ENCODE measurements at regions not wholly inside any gene's neighbourhood (a gene's known extent, or its start where the extent isn't known, plus 50 kb on each side); places are given as distances from the start of the nearest gene placed in this dataset.

DNA sequence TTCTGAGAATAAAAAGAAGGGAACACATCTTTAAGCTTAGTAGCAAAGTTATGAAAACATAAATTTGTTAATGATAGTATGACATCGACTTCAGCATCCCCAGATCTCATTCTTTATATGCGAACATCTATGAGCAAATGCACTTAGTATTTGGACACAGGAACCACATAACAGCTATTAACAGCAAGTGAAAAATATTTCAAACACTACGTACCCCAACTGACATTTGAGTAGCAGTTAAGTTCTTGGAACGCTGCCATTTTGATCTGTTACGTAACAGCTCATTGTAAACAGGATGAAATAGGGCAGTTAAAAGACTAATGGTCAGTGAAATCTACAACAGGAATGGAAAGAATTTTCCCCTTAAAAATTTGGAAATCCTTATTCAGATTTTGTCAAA, 428.9 kb downstream of the TNS3 start:
- FAIRE-seq, result no peak
- DNase-seq (ENCODE audit: insufficient read length, low spot score), result no peak
- no peak for TF ChIP-seq PAX5 (IDR thresholded peaks at IDR 0.05; ENCODE audit: insufficient read depth, low read length, severe bottlenecking)
- TF ChIP-seq POU2F2 (IDR thresholded peaks at IDR 0.05; ENCODE audit: low read depth, low read length), result no peak
- TF ChIP-seq SPI1 (IDR thresholded peaks at IDR 0.05; ENCODE audit: low read depth, low read length), result no peak
- TF ChIP-seq POLR2A (IDR thresholded peaks at IDR 0.05; ENCODE audit: low read depth, low read length), result no peak
- TF ChIP-seq TAF1 (IDR thresholded peaks at IDR 0.05; ENCODE audit: low read depth, low read length), result no peak
- TF ChIP-seq POLR2AphosphoS5 (IDR thresholded peaks at IDR 0.05; ENCODE audit: low read depth, low read length), result no peak

DNA sequence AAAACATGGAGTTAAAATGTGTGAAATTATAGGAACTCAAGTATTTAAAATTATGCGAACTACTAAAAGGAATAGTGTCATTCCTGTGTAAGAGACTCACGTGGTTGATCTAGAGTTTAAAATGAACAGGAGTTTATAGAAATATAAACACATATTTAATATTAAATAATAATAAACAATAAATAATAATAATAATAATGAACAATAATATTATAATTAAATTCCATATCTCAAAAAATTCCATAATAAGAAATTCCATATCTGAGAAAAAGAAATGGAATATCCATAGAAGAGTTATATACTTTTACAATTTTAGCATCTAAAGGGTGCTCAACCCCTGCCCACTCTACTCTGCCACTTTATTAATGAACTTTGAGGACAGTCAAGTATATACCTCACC, 429.6 kb downstream of the TNS3 start:
- no peak for DNase-seq (ENCODE audit: insufficient read length, low spot score)
- TF ChIP-seq SPI1 (IDR thresholded peaks at IDR 0.05; ENCODE audit: low read depth, low read length) (no peak), POLR2A (IDR thresholded peaks at IDR 0.05; ENCODE audit: low read depth, low read length) (no peak), POLR2AphosphoS5 (IDR thresholded peaks at IDR 0.05; ENCODE audit: low read depth, low read length) (no peak), TAF1 (IDR thresholded peaks at IDR 0.05; ENCODE audit: low read depth, low read length) (no peak), PAX5 (IDR thresholded peaks at IDR 0.05; ENCODE audit: insufficient read depth, low read length, severe bottlenecking) (no peak), POU2F2 (IDR thresholded peaks at IDR 0.05; ENCODE audit: low read depth, low read length) (no peak)
- FAIRE-seq, result no peak

DNA sequence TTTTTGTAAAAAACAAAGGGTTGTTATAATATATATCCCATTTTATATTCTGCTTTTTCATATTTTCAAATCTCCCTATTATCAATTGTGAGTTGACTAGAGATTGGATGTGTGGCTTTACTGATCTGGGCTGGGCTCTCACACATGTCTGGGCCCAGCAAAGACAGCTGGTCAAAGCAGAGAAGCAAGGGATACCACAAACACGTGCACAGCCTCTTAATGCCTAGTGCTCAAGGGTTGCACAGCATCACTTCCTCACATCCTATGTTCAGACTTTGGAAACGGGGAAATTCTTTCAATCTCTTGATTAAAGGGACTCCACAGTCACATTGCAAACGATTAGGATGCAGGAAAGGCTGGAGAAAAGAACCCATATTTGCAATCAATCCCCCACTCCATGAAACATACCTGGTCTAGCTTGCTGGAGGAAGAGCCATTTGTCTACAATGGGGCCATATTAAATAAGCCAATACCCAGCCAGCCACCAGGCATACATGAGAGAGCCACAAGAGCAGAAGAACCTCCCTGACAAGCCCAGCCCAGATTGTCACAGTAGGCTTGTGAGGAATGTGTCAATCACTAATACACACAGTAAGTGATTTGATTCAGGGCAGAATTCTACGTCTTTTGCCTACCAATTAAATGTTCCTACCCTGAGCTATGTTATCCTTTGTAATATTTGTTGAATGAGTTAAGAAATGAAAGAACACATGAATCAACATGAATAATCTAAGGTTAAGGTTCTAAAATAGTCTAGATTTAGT, 431.2 kb downstream of the TNS3 start:
- no peak for DNase-seq (ENCODE audit: insufficient read length, low spot score)
- no peak for TF ChIP-seq PAX5 (IDR thresholded peaks at IDR 0.05; ENCODE audit: insufficient read depth, low read length, severe bottlenecking)
- FAIRE-seq, result no peak

DNA sequence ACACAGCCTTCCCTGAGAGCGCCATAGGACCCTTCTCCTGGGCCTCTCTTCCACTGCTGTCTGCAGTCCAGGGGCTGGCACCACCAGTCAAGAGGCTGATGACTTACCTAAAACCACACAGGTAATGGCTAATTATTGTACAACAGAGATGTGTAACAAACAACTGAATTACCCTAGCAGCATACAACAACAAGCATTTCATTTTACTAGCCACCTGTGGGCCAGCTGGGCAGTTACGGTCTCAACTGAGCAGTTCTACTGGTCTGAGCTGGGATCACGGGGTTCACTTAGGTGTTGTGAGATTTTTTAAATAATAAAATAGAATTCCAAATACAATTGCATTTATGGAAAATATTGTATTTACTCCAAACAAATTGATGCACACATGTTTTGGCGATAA, 431.9 kb downstream of the TNS3 start:
- DNase-seq (ENCODE audit: insufficient read length, low spot score) (no peak), FAIRE-seq (no peak)
- TF ChIP-seq TAF1 (IDR thresholded peaks at IDR 0.05; ENCODE audit: low read depth, low read length), result no peak
- TF ChIP-seq POU2F2 (IDR thresholded peaks at IDR 0.05; ENCODE audit: low read depth, low read length), result no peak
- TF ChIP-seq SPI1 (IDR thresholded peaks at IDR 0.05; ENCODE audit: low read depth, low read length), result no peak
- no peak for TF ChIP-seq POLR2AphosphoS5 (IDR thresholded peaks at IDR 0.05; ENCODE audit: low read depth, low read length)
- TF ChIP-seq POLR2A (IDR thresholded peaks at IDR 0.05; ENCODE audit: low read depth, low read length), result no peak
- TF ChIP-seq PAX5 (IDR thresholded peaks at IDR 0.05; ENCODE audit: insufficient read depth, low read length, severe bottlenecking), result no peak

DNA sequence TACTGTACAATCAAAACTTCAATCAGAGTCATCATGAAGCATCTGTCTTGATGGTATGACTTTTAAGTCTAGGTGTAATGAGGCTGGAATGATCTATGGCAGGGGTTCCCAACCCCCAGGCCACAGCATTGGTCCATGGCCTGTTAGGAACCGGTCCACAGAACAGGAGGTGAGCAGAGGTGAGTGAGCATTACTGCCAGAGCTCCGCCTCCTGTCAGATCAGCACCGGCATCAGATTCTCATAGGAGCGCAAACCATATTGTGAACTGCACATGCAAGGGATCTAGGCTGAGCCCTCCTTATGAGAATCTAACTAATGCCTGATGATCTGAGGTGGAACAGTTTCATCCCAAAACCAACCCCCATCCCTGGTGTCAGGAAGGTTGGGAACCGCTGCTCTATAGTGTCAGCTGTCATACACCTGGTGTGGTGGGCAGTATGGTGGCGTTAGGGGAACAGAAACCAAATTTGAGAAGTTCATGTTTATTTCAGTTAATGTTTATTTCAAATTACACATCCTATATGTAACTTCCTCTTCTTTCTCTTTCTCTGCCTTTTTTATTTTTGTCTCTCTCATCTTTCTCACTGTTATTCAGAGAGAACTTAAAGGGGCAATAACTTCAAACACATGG, 432.6 kb downstream of the TNS3 start:
- DNase-seq (ENCODE audit: insufficient read length, low spot score), result no peak
- TF ChIP-seq TAF1 (IDR thresholded peaks at IDR 0.05; ENCODE audit: low read depth, low read length) (no peak), SPI1 (IDR thresholded peaks at IDR 0.05; ENCODE audit: low read depth, low read length) (no peak), POLR2AphosphoS5 (IDR thresholded peaks at IDR 0.05; ENCODE audit: low read depth, low read length) (no peak), POLR2A (IDR thresholded peaks at IDR 0.05; ENCODE audit: low read depth, low read length) (no peak), POU2F2 (IDR thresholded peaks at IDR 0.05; ENCODE audit: low read depth, low read length) (no peak), PAX5 (IDR thresholded peaks at IDR 0.05; ENCODE audit: insufficient read depth, low read length, severe bottlenecking) (no peak)
- no peak for FAIRE-seq

DNA sequence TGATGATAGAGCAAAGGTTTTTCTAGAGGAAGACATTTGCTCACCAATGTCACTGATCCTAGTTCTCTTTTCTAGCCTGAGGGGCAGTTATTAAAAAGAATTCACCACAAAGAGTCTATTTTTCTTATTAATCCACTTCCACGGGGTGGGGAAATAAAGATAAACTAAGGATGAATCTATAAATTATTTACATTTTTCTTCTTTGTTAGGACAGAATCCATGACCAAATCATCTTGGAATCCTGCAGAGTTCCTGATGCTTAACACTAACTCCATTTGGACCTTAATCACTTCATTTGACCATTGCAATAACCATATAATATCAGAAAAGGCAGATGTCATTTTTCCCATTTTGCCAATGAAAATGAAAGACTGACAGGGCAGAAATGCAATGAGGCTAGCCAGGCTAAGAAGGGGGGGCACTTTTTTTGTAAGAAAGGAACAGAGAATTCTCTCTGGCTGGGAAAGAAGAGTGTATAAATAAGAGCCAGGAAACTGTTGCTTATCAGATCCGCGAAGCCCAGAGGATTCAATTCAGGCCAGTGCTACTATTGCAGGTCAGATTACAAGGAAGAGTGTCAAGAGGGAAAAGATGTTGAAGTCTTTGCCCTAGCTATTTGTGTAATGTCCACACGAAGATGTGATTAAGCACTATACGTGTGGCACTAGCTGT, 433.2 kb downstream of the TNS3 start:
- FAIRE-seq (no peak), DNase-seq (ENCODE audit: insufficient read length, low spot score) (no peak)
- TF ChIP-seq SPI1 (IDR thresholded peaks at IDR 0.05; ENCODE audit: low read depth, low read length) (no peak), POU2F2 (IDR thresholded peaks at IDR 0.05; ENCODE audit: low read depth, low read length) (no peak), TAF1 (IDR thresholded peaks at IDR 0.05; ENCODE audit: low read depth, low read length) (no peak), PAX5 (IDR thresholded peaks at IDR 0.05; ENCODE audit: insufficient read depth, low read length, severe bottlenecking) (no peak), POLR2AphosphoS5 (IDR thresholded peaks at IDR 0.05; ENCODE audit: low read depth, low read length) (no peak), POLR2A (IDR thresholded peaks at IDR 0.05; ENCODE audit: low read depth, low read length) (no peak)

DNA sequence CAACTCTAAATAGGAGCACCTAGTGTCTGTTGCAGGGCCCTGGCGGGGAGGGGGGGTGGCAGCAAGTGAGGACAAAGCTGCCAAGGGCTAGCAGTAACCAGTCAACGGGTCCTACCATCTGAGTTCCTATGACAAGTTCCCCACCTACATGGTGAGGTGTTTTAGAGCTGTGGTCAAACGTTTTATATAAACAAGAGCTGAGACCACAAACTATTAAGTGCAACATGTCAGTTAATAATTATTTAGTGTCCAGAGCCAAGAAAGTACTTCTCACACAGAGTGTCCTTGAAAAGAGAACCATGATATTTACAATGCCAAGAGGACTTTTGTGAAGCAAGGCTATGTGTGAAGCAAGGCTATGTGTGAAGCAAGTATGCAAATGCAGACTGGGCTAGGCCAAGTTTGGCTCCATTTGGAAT, 434.7 kb downstream of the TNS3 start:
- FAIRE-seq, result no peak
- no peak for DNase-seq (ENCODE audit: insufficient read length, low spot score)
- TF ChIP-seq PAX5 (IDR thresholded peaks at IDR 0.05; ENCODE audit: insufficient read depth, low read length, severe bottlenecking), result no peak
- no peak for TF ChIP-seq POLR2AphosphoS5 (IDR thresholded peaks at IDR 0.05; ENCODE audit: low read depth, low read length)
- TF ChIP-seq POLR2A (IDR thresholded peaks at IDR 0.05; ENCODE audit: low read depth, low read length), result no peak
- no peak for TF ChIP-seq TAF1 (IDR thresholded peaks at IDR 0.05; ENCODE audit: low read depth, low read length)
- TF ChIP-seq POU2F2 (IDR thresholded peaks at IDR 0.05; ENCODE audit: low read depth, low read length), result no peak
- no peak for TF ChIP-seq SPI1 (IDR thresholded peaks at IDR 0.05; ENCODE audit: low read depth, low read length)

DNA sequence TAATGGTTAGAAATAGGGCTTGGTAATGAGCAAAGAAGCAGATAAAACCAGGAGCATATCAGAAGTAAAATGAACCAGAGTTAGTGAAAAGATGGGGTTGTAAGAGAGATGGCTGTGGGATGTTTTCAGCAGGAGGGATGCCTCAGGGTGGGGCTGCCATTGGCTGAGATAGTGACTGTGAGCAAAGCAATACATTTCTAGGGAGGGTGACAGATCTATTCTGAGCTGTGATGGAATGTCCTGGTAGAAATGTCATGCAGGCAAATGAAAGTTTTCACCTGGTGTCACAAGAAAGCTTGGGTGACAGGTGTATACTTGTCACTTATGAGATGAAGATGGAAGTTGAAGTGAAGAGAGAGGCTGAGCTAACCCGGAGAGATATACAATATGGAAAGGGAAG, 435.9 kb downstream of the TNS3 start:
- no peak for FAIRE-seq
- TF ChIP-seq TAF1 (IDR thresholded peaks at IDR 0.05; ENCODE audit: low read depth, low read length) (no peak), SPI1 (IDR thresholded peaks at IDR 0.05; ENCODE audit: low read depth, low read length) (no peak), PAX5 (IDR thresholded peaks at IDR 0.05; ENCODE audit: insufficient read depth, low read length, severe bottlenecking) (no peak), POU2F2 (IDR thresholded peaks at IDR 0.05; ENCODE audit: low read depth, low read length) (no peak), POLR2A (IDR thresholded peaks at IDR 0.05; ENCODE audit: low read depth, low read length) (no peak), POLR2AphosphoS5 (IDR thresholded peaks at IDR 0.05; ENCODE audit: low read depth, low read length) (no peak)
- no peak for DNase-seq (ENCODE audit: insufficient read length, low spot score)

DNA sequence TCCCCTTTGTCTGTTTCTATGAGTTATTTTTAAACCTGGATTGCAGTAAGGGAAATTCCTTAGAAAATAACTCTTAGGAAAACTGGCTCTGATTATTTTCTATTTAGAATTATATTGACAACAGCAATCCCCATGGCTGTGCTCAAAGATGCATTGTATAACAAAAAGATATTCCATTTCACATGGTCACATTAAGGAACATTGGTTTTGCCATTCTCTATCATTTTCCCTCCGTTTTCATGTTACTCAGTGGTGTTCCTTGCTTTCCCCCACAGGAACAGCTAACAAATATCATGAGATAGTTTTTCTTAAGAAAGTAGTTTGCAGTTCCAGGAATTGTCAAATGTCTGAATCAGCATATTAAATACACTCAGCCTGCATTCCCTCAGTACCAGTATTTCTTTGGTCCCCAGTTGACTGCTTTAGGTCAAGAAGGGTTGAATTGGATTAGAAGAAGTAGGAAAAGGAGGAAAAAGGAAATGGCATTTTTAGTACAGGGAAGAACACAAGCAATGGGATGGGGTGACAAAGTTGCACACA, 436.7 kb downstream of the TNS3 start:
- no peak for FAIRE-seq
- DNase-seq (ENCODE audit: insufficient read length, low spot score), result no peak
- TF ChIP-seq PAX5 (IDR thresholded peaks at IDR 0.05; ENCODE audit: insufficient read depth, low read length, severe bottlenecking) (no peak), TAF1 (IDR thresholded peaks at IDR 0.05; ENCODE audit: low read depth, low read length) (no peak), SPI1 (IDR thresholded peaks at IDR 0.05; ENCODE audit: low read depth, low read length) (no peak), POLR2AphosphoS5 (IDR thresholded peaks at IDR 0.05; ENCODE audit: low read depth, low read length) (no peak)
